ENCODE measurements at regions not wholly inside any gene's neighbourhood (a gene's known extent, or its start where the extent isn't known, plus 50 kb on each side); places are given as distances from the start of the nearest gene placed in this dataset.
"Not testable (repeated sequence)": the region's sequence is repeated elsewhere in the genome, so short reads cannot be mapped to it uniquely, and the experiment has no call there.

DNA sequence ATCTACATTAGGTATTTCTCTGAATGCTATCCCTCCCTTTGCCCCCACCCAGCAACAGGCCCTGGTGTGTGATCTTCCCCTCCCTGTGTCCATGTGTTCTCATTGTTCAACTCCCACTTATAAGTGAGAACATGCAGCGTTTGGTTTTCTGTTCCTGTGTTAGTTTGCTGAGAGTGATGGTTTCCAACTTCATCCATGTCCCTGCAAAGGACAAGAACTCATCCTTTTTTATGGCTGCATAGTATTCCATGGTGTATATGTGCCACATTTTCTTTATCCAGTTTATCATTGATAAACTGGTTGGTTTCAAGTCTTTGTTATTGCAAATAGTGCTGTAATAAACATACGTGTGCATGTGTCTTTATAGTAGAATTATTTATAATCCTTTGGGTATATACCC, 55.5 kb upstream of the RASA1 start:
- DNase-seq = not testable (repeated sequence)

DNA sequence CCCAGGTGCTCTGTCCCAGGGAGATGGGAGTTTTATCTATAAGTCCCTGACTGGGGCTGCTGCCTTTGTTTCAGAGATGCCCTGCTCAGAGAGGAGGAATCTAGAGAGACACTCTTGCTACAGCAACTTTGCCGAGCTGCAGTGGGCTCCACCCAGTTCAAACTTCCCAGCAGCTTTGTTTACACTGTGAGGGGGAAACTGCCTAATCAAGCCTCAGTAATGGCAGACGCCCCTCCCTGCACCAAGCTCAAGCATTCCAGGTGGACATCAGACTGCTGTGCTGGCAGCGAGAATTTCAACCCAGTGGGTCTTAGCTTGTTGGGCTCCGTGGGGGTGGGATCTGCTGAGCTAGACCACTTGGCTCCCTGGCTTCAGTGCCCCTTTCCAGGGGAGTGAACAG, 50.2 kb upstream of the RASA1 start:
- not testable (repeated sequence) for DNase-seq
